ENCODE measurements at regions not wholly inside any gene's neighbourhood (a gene's known extent, or its start where the extent isn't known, plus 50 kb on each side); places are given as distances from the start of the nearest gene placed in this dataset.
"Not testable (repeated sequence)": the region's sequence is repeated elsewhere in the genome, so short reads cannot be mapped to it uniquely, and the experiment has no call there.

DNA sequence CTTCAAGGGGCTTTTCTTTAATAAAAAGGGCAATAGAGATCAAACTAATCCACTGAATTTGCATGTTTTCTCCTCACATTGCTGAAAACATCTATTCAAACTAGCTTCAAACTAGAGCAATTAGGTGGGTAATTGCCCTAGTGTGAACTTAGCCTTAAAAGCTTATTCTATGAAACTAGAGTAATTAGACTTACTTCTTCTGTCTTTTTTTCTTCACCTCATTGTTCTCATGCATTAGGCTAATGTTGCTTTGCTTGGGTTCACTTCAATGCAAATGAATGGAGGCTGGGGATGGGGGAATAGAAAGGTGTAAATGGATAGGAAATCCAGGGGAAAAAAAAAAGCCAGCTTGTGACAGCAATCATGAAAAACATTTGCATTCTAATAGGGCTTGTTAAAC lies 414.8 kb upstream of the LMO3 start:
- Mint-ChIP-seq H3K4me3 (ENCODE audit: unreplicated experiment) (no peak overlapping the region), H3K9me3 (ENCODE audit: unreplicated experiment) (no peaks in the 10 kb centered on the region), H3K4me1 (ENCODE audit: unreplicated experiment) (peaks cover 4% of the 10 kb centered on the region), H3K27ac (ENCODE audit: unreplicated experiment) (no peak overlapping the region), H3K36me3 (ENCODE audit: low read depth, unreplicated experiment) (no peaks in the 10 kb centered on the region), H3K27me3 (ENCODE audit: unreplicated experiment) (no peaks in the 10 kb centered on the region)
- DNase-seq (ENCODE audit: low spot score) = no peak
- TF ChIP-seq, protein P1, sequence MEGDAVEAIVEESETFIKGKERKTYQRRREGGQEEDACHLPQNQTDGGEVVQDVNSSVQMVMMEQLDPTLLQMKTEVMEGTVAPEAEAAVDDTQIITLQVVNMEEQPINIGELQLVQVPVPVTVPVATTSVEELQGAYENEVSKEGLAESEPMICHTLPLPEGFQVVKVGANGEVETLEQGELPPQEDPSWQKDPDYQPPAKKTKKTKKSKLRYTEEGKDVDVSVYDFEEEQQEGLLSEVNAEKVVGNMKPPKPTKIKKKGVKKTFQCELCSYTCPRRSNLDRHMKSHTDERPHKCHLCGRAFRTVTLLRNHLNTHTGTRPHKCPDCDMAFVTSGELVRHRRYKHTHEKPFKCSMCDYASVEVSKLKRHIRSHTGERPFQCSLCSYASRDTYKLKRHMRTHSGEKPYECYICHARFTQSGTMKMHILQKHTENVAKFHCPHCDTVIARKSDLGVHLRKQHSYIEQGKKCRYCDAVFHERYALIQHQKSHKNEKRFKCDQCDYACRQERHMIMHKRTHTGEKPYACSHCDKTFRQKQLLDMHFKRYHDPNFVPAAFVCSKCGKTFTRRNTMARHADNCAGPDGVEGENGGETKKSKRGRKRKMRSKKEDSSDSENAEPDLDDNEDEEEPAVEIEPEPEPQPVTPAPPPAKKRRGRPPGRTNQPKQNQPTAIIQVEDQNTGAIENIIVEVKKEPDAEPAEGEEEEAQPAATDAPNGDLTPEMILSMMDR (IDR thresholded peaks at IDR 0.05; ENCODE audit: unreplicated experiment) = no peak

DNA sequence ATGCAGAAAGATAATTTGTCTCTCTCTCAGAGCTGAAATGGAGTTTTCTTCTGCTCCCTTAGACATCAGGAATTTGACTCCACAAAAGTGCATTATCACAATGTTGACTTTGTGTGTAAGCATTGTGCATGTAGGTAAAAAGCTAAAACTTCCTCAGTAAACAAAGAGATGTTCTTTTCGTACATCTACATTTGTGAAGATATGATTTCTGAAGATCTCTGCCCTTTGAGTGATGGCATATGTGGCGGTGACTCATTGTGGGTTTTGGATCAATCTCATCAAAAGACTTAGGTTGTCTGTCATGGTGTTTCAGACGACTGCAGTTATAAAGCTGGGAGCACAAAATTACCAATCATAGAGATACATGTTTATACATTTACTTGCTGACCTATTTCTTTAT lies 411.4 kb upstream of the LMO3 start:
- Mint-ChIP-seq H3K27me3 (ENCODE audit: unreplicated experiment) (no peaks in the 10 kb centered on the region), H3K27ac (ENCODE audit: unreplicated experiment) (no peak overlapping the region), H3K4me3 (ENCODE audit: unreplicated experiment) (no peak overlapping the region), H3K9me3 (ENCODE audit: unreplicated experiment) (no peaks in the 10 kb centered on the region), H3K36me3 (ENCODE audit: low read depth, unreplicated experiment) (no peaks in the 10 kb centered on the region), H3K4me1 (ENCODE audit: unreplicated experiment) (peaks cover 4% of the 10 kb centered on the region)
- no peak for DNase-seq (ENCODE audit: low spot score)
- TF ChIP-seq, protein P1 (IDR thresholded peaks at IDR 0.05; ENCODE audit: unreplicated experiment) = no peak

DNA sequence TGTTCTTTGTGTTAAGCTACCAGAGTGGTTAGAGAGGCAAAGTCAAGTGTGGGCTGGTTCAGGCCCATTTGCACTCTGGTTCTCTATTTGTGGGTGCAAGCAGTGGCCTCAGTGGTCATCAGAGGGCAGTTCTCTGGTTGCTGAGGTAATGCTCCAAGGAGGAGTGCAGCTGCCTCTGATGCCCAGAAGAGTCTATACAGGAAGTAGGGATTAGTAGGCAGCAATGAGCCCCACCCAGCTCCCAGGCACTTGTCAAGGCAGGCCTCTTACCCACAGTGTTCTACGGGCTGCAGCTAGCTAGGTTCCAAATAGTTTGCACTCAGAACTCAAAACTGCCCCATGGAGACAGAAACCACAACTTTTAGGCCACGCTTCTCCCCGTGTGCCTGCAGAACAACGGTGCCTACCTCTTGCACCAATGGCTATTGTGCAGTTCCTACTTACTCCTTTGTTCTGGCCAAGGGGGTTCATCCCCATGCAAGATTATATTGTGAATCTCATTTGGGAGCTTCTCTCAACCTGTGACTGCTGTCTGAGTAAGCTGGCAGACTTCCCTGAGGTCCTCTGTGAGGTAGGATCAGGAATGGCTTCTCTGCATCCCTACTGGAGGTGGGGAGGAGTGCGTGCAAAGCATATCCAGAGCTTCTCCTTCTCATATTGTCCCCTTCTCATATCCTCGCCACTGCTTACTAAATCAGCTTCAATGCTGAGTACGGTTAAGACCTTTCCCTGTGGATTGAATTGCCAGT lies 410.3 kb upstream of the LMO3 start:
- no peak overlapping the region for H3K27ac Mint-ChIP-seq (ENCODE audit: unreplicated experiment)
- H3K9me3 Mint-ChIP-seq (ENCODE audit: unreplicated experiment) = no peaks in the 10 kb centered on the region
- no peaks in the 10 kb centered on the region for H3K36me3 Mint-ChIP-seq (ENCODE audit: low read depth, unreplicated experiment)
- no peaks in the 10 kb centered on the region for H3K27me3 Mint-ChIP-seq (ENCODE audit: unreplicated experiment)
- TF ChIP-seq, protein P1 (IDR thresholded peaks at IDR 0.05; ENCODE audit: unreplicated experiment) = no peak
- peaks cover 4% of the 10 kb centered on the region for H3K4me1 Mint-ChIP-seq (ENCODE audit: unreplicated experiment)
- H3K4me3 Mint-ChIP-seq (ENCODE audit: unreplicated experiment) = no peak overlapping the region
- no peak for DNase-seq (ENCODE audit: low spot score)

DNA sequence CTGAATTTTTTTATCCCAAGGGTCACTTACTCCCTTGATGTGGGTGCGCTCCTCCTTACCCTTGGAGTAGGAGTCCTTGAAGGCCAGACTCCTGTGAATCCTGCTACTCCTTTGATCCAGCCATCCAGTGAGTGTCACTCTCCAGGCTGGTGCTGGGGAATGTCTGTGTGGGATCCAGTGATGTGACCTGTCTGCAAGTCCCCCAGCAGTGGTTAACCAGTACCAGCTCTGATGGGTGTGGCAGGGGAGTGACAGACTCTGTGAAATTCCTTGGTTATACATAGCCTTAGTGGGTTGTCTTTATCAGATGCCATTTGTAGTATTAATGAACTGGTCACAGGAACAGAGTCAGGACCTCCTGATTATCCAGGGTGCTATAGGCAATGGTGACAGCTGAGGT lies 409.5 kb upstream of the LMO3 start:
- Mint-ChIP-seq H3K4me3 (ENCODE audit: unreplicated experiment) (no peak overlapping the region), H3K4me1 (ENCODE audit: unreplicated experiment) (peaks cover 4% of the 10 kb centered on the region), H3K27me3 (ENCODE audit: unreplicated experiment) (no peaks in the 10 kb centered on the region), H3K36me3 (ENCODE audit: low read depth, unreplicated experiment) (no peaks in the 10 kb centered on the region), H3K9me3 (ENCODE audit: unreplicated experiment) (no peaks in the 10 kb centered on the region), H3K27ac (ENCODE audit: unreplicated experiment) (no peak overlapping the region)
- TF ChIP-seq, protein P1 (IDR thresholded peaks at IDR 0.05; ENCODE audit: unreplicated experiment) = no peak
- DNase-seq (ENCODE audit: low spot score) = no peak

DNA sequence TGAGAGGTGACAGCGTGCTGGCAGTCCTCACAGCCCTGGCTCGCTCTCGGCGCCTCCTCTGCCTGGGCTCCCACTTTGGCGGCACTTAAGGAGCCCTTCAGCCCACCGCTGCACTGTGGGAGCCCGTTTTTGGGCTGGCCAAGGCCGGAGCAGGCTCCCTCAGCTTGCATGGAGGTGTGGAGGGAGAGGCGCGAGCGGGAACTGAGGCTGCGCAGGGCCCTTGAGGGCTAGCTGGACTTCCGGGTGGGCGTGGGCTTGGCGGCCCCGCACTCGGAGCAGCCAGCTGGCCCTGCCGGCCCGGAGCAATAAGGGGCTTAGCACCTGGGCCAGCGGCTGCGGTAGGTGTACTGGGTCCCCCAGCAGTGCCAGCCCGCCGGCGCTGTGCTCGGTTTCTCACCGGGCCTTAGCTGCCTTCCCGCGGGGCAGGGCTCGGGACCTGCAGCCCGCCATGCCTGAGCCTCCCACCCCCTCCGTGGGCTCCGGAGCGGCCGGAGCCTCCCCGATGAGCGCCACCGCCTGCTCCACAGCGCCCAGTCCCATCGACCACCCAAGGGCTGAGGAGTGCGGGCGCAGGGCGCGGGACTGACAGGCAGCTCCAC lies 401.6 kb upstream of the LMO3 start:
- not testable (repeated sequence) for H3K27ac Mint-ChIP-seq (ENCODE audit: unreplicated experiment); H3K27me3 Mint-ChIP-seq (ENCODE audit: unreplicated experiment); H3K4me1 Mint-ChIP-seq (ENCODE audit: unreplicated experiment); DNase-seq (ENCODE audit: low spot score); H3K9me3 Mint-ChIP-seq (ENCODE audit: unreplicated experiment); H3K36me3 Mint-ChIP-seq (ENCODE audit: low read depth, unreplicated experiment); H3K4me3 Mint-ChIP-seq (ENCODE audit: unreplicated experiment)

DNA sequence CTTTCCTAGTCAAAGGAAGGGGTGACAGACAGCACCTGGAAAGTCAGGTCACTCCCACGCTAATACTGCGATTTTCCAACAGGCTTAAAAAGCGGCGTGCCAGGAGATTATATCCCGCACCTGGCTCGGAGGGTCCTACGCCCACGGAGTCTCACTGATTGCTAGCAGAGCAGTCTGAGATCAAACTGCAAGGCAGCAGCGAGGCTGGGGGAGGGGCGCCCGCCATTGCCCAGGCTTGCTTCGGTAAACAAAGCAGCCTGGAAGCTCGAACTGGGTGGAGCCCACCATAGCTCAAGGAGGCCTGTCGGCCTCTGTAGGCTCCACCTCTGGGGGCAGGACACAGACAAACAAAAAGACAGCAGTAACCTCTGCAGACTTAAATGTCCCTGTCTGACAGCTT lies 392.6 kb upstream of the LMO3 start:
- not testable (repeated sequence) for H3K27me3 Mint-ChIP-seq (ENCODE audit: unreplicated experiment); H3K4me1 Mint-ChIP-seq (ENCODE audit: unreplicated experiment); H3K27ac Mint-ChIP-seq (ENCODE audit: unreplicated experiment); H3K9me3 Mint-ChIP-seq (ENCODE audit: unreplicated experiment); H3K36me3 Mint-ChIP-seq (ENCODE audit: low read depth, unreplicated experiment); H3K4me3 Mint-ChIP-seq (ENCODE audit: unreplicated experiment); DNase-seq (ENCODE audit: low spot score)
